HG02610 (cell line): ENCODE measurements at regions not wholly inside any gene's neighbourhood (a gene's known extent, or its start where the extent isn't known, plus 50 kb on each side); places are given as distances from the start of the nearest gene placed in this dataset.

Experiments
- ATAC-seq: cut with Tn5 transposase; IDR thresholded peaks from one replicate; pipeline ENCODE4 v1.9.1; 2021; ENCODE audit warnings: mild to moderate bottlenecking, moderate library complexity; ENCODE audit not compliant: unreplicated experiment

GRCh38 chr3:180184816-180185215 lies 148.1 kb upstream of the PEX5L start:
- ATAC-seq, result no peak

- ATAC-seq, result no peak
Measured at GRCh38 chr3:180185650-180186049, 148.9 kb upstream of the PEX5L start.

- ATAC-seq, result no peak
Measured at GRCh38 chr3:180188512-180189309, 152.0 kb upstream of the PEX5L start.

- no peak for ATAC-seq
Measured at GRCh38 chr3:180189310-180189648, 152.5 kb upstream of the PEX5L start.

GRCh38 chr3:180196658-180197057 lies 159.9 kb upstream of the PEX5L start:
- ATAC-seq, result no peak

GRCh38 chr3:180199417-180199995 lies 162.8 kb upstream of the PEX5L start:
- no peak for ATAC-seq

- no peak for ATAC-seq
Measured at GRCh38 chr3:180215866-180216265, 179.1 kb upstream of the PEX5L start.

GRCh38 chr3:180223268-180223667 lies 186.5 kb upstream of the PEX5L start:
- no peak for ATAC-seq

- ATAC-seq, result no peak
Measured at GRCh38 chr3:180229113-180229512, 192.4 kb upstream of the PEX5L start.

GRCh38 chr3:180239939-180240338 lies 203.2 kb upstream of the PEX5L start:
- no peak for ATAC-seq

- ATAC-seq, result no peak
Measured at GRCh38 chr3:180246688-180247195, 210.0 kb upstream of the PEX5L start.

GRCh38 chr3:180250172-180250571 lies 213.4 kb upstream of the PEX5L start:
- no peak for ATAC-seq

- ATAC-seq, result no peak
Measured at GRCh38 chr3:180252683-180253082, 215.9 kb upstream of the PEX5L start.

- ATAC-seq, result no peak
Measured at GRCh38 chr3:180253283-180253682, 216.5 kb upstream of the PEX5L start.

GRCh38 chr3:180264479-180264878 lies 227.7 kb upstream of the PEX5L start:
- ATAC-seq, result no peak

- no peak for ATAC-seq
Measured at GRCh38 chr3:180265551-180265950, 228.8 kb upstream of the PEX5L start.

GRCh38 chr3:180267202-180267843 lies 230.6 kb upstream of the PEX5L start:
- ATAC-seq, result peak; percentile 100

- ATAC-seq, result no peak
Measured at GRCh38 chr3:180274536-180274935, 237.8 kb upstream of the PEX5L start.

GRCh38 chr3:180275176-180275575 lies 238.4 kb upstream of the PEX5L start:
- no peak for ATAC-seq

GRCh38 chr3:180277041-180277440 lies 240.3 kb upstream of the PEX5L start:
- peak; percentile 31 for ATAC-seq

GRCh38 chr3:180278583-180279188 lies 241.9 kb upstream of the PEX5L start:
- ATAC-seq, result peak; percentile 93

GRCh38 chr3:180280555-180280954 lies 243.8 kb upstream of the PEX5L start:
- ATAC-seq, result no peak
